Cardiac fibroblast (primary cell): ENCODE measurements at regions not wholly inside any gene's neighbourhood (a gene's known extent, or its start where the extent isn't known, plus 50 kb on each side); places are given as distances from the start of the nearest gene placed in this dataset.

Experiments used
- DNase-seq, 2 donors: peaks; one replicate each; pipeline versions ENCODE4 v3.0.0 to v3.0.0-alpha.2; 2010; ENCODE audit warnings: low read depth in 2 of 2
- H3K4me3 ChIP-seq, 2 donors: replicated peaks in 1 of 2; 1 replicate in 1 of 2; 2 replicates in 1 of 2; pipeline ENCODE4 v1.5.1; 2011; ENCODE audit warnings: low read depth in 2 of 2, low read length in 2 of 2, mild to moderate bottlenecking in 2 of 2, moderate library complexity in 1 of 2
- CTCF ChIP-seq: IDR thresholded peaks from one replicate; pipeline ENCODE4 v1.5.1; 2011; ENCODE audit warnings: low read depth, mild to moderate bottlenecking, low read length, inconsistent platforms

GRCh38 chr2:193561054-193561453 is 1366.3 kb upstream of the TMEFF2 start:
- H3K4me3 ChIP-seq, result no peak overlapping the region
- TF ChIP-seq CTCF, result no peak
- DNase-seq, result peak in 1 of 2 donors; percentile 47

- DNase-seq, result peak in 1 of 2 donors; percentile 56
- TF ChIP-seq CTCF, result no peak
- H3K4me3 ChIP-seq, result no peak overlapping the region
These were observed 1362.2 kb upstream of the TMEFF2 start for GRCh38 chr2:193556766-193557470.

GRCh38 chr2:193549661-193550060 is 1354.9 kb upstream of the TMEFF2 start:
- DNase-seq, result peak; percentile 4 to 51
- H3K4me3 ChIP-seq, result no peak overlapping the region
- no peak for TF ChIP-seq CTCF

- no peak overlapping the region for H3K4me3 ChIP-seq
- DNase-seq, result no peak
- no peak for TF ChIP-seq CTCF
These were observed 1348.0 kb upstream of the TMEFF2 start for GRCh38 chr2:193542762-193543161.

- no peak for DNase-seq
- TF ChIP-seq CTCF, result no peak
- no peak overlapping the region for H3K4me3 ChIP-seq
These were observed 1344.5 kb upstream of the TMEFF2 start for GRCh38 chr2:193539188-193539587.

- TF ChIP-seq CTCF, result no peak
- no peak for DNase-seq
- H3K4me3 ChIP-seq, result no peak overlapping the region
These were observed 1343.3 kb upstream of the TMEFF2 start for GRCh38 chr2:193538061-193538460.

GRCh38 chr2:193537531-193537930 is 1342.8 kb upstream of the TMEFF2 start:
- no peak for DNase-seq
- no peak for TF ChIP-seq CTCF
- H3K4me3 ChIP-seq, result no peak overlapping the region
